MM.1S (cell line): ENCODE measurements at regions not wholly inside any gene's neighbourhood (a gene's known extent, or its start where the extent isn't known, plus 50 kb on each side); places are given as distances from the start of the nearest gene placed in this dataset.

Experiments used
- DNase-seq: peaks from one replicate; pipeline ENCODE4 v3.0.0-alpha.2; 2015
- H2AFZ ChIP-seq: fragments of 300-600 bp; sonication (generic); 2 replicates; pipeline ENCODE4 v1.6.0; 2016; ENCODE audit warnings: antibody characterized with exemption, low read length
- H3F3A ChIP-seq: fragments of 300-600 bp; sonication (generic); 2 replicates; pipeline ENCODE4 v1.6.1; 2016; ENCODE audit warnings: mild to moderate bottlenecking, antibody characterized with exemption, low read length, moderate library complexity, mixed read lengths; ENCODE audit not compliant: insufficient read depth
- H3K27ac ChIP-seq: fragments of 300-600 bp; sonication (generic); 2 replicates; pipeline ENCODE4 v1.5.1; 2016; ENCODE audit warnings: mild to moderate bottlenecking, low read length
- H3K27me3 ChIP-seq: fragments of 300-600 bp; sonication (generic); replicated peaks from 2 replicates; pipeline ENCODE4 v1.6.0; 2016; ENCODE audit warnings: low read length; ENCODE audit not compliant: insufficient read depth
- H3K36me3 ChIP-seq: fragments of 300-600 bp; sonication (generic); replicated peaks from 2 replicates; pipeline ENCODE4 v1.6.1; 2016; ENCODE audit warnings: mild to moderate bottlenecking, low read length, mixed read lengths; ENCODE audit not compliant: insufficient read depth
- H3K4me1 ChIP-seq: fragments of 300-600 bp; sonication (generic); 2 replicates; pipeline ENCODE4 v1.6.1; 2016; ENCODE audit warnings: low read length, mixed read lengths
- H3K4me2 ChIP-seq: fragments of 300-600 bp; sonication (generic); 2 replicates; pipeline ENCODE4 v1.6.0; 2016; ENCODE audit warnings: low read depth, low read length
- H3K4me3 ChIP-seq: fragments of 300-600 bp; sonication (generic); 2 replicates; pipeline ENCODE4 v1.5.1; 2016; ENCODE audit warnings: low read length, mixed read lengths
- H3K79me2 ChIP-seq: fragments of 300-600 bp; sonication (generic); 2 replicates; pipeline ENCODE4 v1.6.1; 2016; ENCODE audit warnings: mixed run types, low read length, mixed read lengths
- H3K9ac ChIP-seq: fragments of 300-600 bp; sonication (generic); 2 replicates; pipeline ENCODE4 v1.6.1; 2016; ENCODE audit warnings: low read length, mixed read lengths
- H3K9me2 ChIP-seq: fragments of 300-600 bp; sonication (generic); replicated peaks from 2 replicates; pipeline ENCODE4 v1.6.1; 2016; ENCODE audit warnings: mild to moderate bottlenecking, low read length, mixed read lengths; ENCODE audit not compliant: insufficient read depth
- H3K9me3 ChIP-seq: fragments of 300-600 bp; sonication (generic); replicated peaks from 2 replicates; pipeline ENCODE4 v1.6.1; 2016; ENCODE audit warnings: mild to moderate bottlenecking, low read length, mixed read lengths; ENCODE audit not compliant: insufficient read depth
- H4K20me1 ChIP-seq: fragments of 300-600 bp; sonication (generic); 2 replicates; pipeline ENCODE4 v1.6.1; 2016; ENCODE audit warnings: mild to moderate bottlenecking, low read length, moderate library complexity, mixed read lengths; ENCODE audit not compliant: insufficient read depth
- EZH2 ChIP-seq: fragments of 300-600 bp; sonication (generic); optimal IDR thresholded peaks from 2 replicates; pipeline ENCODE3; 2017; ENCODE audit warnings: low read depth, mild to moderate bottlenecking, antibody characterized with exemption, low read length, mixed read lengths
- EZH2phosphoT487 ChIP-seq: fragments of 300-600 bp; sonication (generic); IDR thresholded peaks from 2 replicates; pipeline ENCODE4 v1.6.1; 2018; ENCODE audit warnings: antibody characterized with exemption, low read length
- TF ChIP-seq, protein P1 (sequence below): fragments of 300-600 bp; sonication (generic); IDR thresholded peaks from 2 replicates; pipeline ENCODE4 v1.5.1; 2016; ENCODE audit warnings: antibody characterized with exemption, low read length, mixed read lengths

DNA sequence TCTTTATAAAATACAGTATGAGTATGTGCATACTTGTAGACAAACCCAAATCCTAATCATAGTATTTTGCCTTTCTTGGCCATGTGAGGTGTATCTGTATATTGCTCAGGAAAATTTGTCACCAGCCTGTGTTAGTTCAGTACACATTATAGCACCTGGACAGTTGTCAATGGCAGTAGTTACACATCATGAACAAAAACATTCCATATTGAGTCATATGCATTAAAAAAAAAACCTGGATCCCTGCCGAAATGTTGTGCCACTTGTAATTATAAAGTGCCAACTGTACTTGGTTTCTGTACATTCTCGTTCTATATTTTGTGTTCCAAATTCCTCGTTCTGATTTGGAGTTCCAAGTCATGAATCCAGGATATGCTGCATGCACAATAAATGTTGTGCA lies 410.4 kb downstream of the INHBA start:
- TF ChIP-seq, protein P1, sequence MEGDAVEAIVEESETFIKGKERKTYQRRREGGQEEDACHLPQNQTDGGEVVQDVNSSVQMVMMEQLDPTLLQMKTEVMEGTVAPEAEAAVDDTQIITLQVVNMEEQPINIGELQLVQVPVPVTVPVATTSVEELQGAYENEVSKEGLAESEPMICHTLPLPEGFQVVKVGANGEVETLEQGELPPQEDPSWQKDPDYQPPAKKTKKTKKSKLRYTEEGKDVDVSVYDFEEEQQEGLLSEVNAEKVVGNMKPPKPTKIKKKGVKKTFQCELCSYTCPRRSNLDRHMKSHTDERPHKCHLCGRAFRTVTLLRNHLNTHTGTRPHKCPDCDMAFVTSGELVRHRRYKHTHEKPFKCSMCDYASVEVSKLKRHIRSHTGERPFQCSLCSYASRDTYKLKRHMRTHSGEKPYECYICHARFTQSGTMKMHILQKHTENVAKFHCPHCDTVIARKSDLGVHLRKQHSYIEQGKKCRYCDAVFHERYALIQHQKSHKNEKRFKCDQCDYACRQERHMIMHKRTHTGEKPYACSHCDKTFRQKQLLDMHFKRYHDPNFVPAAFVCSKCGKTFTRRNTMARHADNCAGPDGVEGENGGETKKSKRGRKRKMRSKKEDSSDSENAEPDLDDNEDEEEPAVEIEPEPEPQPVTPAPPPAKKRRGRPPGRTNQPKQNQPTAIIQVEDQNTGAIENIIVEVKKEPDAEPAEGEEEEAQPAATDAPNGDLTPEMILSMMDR, result no peak
- TF ChIP-seq EZH2 (no peak), EZH2phosphoT487 (no peak)
- Histone ChIP-seq H3K9me2 (no peaks in the 10 kb centered on the region), H3K4me1 (no peaks in the 10 kb centered on the region), H3K27ac (no peak overlapping the region), H3F3A (no peaks in the 10 kb centered on the region), H3K36me3 (no peaks in the 10 kb centered on the region), H3K79me2 (no peaks in the 10 kb centered on the region), H3K9ac (no peak overlapping the region), H3K4me2 (no peak overlapping the region), H3K4me3 (no peak overlapping the region), H3K27me3 (no peaks in the 10 kb centered on the region), H3K9me3 (no peaks in the 10 kb centered on the region), H4K20me1 (no peaks in the 10 kb centered on the region), H2AFZ (no peak overlapping the region)
- no peak for DNase-seq

DNA sequence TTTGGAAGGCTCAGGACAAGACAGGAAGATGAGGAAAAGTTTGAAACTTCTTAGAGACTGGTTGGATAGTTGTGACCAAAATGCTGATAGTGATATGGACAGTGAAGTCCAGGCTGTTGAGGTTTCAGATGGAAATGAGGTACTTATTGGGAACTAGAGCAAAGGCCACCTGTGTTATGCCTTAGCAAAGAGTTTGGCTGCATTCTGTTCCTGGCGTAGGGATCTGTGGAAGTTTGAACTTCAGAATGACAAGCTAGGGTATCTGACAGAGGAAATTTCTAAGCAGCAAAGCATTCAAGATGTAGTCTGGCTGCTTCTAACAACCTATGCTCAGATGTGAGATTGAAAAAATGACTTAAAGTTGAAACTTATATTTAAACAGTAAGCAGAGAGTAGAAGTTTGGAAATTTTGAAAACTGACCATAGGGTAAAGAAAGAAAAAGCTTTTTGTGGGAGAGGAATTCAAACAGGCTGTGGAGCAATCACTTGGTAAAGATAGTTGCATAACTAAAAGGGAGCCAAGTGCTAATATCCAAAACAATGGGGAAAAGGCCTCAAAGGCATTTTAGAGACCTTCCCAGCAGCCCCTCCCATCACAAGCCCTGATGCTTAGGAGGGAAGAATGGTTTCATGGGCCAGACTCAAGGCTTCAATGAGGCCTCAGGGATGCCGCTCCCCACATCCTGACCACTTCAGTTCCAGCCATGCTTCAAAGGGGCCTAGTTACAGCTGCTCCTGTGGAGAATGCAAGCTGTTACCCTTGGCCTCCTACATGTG lies 415.1 kb downstream of the INHBA start:
- no peaks in the 10 kb centered on the region for H3K79me2 ChIP-seq
- H3K27me3 ChIP-seq, result no peaks in the 10 kb centered on the region
- no peaks in the 10 kb centered on the region for H3K9me3 ChIP-seq
- H2AFZ ChIP-seq, result no peak overlapping the region
- H3K4me2 ChIP-seq, result no peak overlapping the region
- H3K27ac ChIP-seq, result no peak overlapping the region
- H3K36me3 ChIP-seq, result no peaks in the 10 kb centered on the region
- no peak overlapping the region for H3K9ac ChIP-seq
- no peak overlapping the region for H3K4me3 ChIP-seq
- DNase-seq, result no peak
- H3K4me1 ChIP-seq, result no peaks in the 10 kb centered on the region
- H3K9me2 ChIP-seq, result no peaks in the 10 kb centered on the region
- TF ChIP-seq, protein P1, result no peak
- TF ChIP-seq EZH2, result no peak
- no peaks in the 10 kb centered on the region for H3F3A ChIP-seq
- no peaks in the 10 kb centered on the region for H4K20me1 ChIP-seq

DNA sequence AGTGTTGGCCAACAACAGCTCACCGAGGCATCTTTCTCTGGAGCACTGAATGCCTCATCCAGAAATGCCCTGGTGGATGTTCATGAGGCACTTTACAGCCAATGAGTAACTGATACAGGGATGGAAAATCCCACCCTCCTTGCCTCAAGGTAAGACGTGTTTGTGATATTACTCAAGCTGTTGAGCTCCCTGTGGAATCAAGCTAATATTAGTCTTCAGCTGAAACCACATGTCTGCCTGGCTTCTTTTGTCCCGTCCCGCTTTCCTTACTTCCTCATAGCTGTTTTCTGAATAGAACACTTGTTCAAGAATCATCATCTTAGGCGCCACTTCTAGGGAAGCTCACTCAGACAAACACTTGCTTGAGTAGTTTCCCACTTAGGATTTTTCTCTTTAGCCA lies 422.4 kb downstream of the INHBA start:
- Histone ChIP-seq H3K4me3 (no peak overlapping the region), H3K4me1 (no peaks in the 10 kb centered on the region), H3K27me3 (no peaks in the 10 kb centered on the region), H3K27ac (no peak overlapping the region), H3K36me3 (no peaks in the 10 kb centered on the region), H3K79me2 (no peaks in the 10 kb centered on the region), H3K9ac (no peak overlapping the region), H3K9me2 (no peaks in the 10 kb centered on the region), H3K9me3 (no peaks in the 10 kb centered on the region), H2AFZ (no peak overlapping the region), H3K4me2 (no peak overlapping the region), H3F3A (no peaks in the 10 kb centered on the region), H4K20me1 (no peaks in the 10 kb centered on the region)
- TF ChIP-seq EZH2phosphoT487 (no peak), EZH2 (no peak)
- TF ChIP-seq, protein P1, result no peak
- no peak for DNase-seq
